NOMO-1 treated with dmso at 0.1 percent for 144 hours (cell line): ENCODE measurements at regions not wholly inside any gene's neighbourhood (a gene's known extent, or its start where the extent isn't known, plus 50 kb on each side); places are given as distances from the start of the nearest gene placed in this dataset.

Source experiments
- DNase-seq: peaks from one replicate; lab custom pipeline; 2025; ENCODE audit not compliant: unreplicated experiment; lab: John Stamatoyannopoulos, UW

DNA sequence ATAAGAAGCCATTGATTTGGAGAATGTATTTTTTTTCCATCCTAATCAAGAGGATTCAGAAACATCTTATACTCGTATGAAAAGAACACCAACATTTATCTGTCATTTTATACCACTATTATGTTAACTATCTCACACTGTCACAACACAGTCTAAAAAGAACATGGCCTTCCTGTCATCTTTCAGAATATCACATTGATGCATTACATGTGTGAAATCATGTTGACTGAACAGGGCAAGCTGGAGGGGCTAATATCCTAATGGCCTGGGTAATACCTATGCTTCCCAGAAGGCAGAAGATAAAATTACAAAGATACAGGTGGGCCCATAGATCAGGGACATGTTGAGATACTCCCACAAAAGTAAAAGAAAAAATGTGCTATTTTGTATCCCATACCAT lies 611.7 kb downstream of the STIM2 start:
- DNase-seq = no peak

DNA sequence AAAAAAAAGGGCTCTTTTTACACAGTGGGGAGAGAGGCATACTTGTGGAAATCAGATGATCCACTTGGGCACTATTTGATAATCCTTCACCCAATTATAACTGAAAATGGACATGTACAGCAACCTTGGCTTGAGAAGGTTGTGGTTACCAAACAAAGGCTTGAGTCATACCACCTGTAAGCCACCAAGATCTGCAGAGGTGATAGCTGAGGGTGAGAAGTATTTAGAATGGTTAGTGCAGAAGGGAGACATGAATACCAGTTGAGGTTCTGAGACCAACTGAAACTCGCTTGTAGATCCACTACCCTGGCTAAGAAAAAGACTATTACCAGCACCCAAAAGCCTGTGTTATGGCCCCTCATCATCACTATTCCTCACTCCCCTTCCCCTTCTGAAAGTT lies 614.0 kb downstream of the STIM2 start:
- no peak for DNase-seq

DNA sequence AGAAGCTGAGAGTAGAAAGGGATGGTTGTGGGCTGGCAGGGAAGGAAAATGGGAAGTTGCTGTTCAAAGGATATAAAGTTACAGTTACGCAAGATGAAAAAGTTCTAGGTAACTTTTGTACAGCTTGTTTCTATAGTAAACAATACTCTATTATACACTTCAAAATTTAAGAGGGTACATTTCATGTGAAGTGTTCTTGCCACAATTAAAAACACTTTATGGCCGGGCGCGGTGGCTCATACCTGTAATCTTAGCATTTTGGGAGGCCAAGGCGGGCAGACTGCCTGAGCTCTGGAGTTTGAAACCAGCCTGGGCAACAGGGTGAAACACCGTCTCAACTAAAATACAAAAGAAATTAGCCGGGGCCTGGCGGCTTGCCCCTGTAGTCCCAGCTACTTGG lies 623.6 kb downstream of the STIM2 start:
- no peak for DNase-seq

DNA sequence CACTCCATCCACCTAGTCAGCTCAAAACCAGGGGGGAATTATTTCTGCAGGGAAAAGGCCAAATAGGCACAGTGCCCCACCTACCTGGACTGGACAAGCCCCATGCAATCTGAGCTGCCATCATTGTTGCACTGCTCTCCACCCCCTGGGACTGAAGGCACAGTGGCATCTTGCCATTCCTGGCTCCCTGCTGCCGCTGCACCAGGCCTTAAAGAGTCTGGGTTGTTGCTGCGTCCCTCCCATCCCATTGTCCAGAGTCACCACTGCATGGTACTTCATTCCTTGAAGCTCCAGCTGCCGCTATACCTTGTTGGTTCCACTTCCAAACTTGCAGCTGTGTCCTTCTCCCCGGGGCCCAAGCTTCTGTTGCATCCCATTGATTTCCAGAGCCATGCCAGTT lies 629.7 kb downstream of the STIM2 start:
- DNase-seq = no peak

DNA sequence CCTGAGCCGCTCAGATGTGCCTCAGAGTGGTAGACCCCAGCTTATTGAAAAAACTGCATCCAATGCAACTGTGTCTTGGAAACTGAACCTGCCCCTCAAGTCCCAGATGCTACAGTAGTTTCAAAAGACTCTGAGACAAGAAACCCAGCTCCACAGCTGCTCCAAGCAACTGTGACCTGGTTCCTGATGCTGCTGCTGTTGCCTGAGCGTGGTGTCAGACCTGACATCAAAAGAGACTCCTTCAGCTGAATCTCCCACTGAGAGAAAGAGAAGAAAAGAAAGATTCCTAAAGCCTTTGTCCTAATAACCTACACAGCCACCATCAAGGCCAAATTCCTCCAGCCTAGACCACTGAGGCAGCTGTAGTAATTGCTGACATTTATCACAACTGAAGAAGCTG lies 630.1 kb downstream of the STIM2 start:
- no peak for DNase-seq

DNA sequence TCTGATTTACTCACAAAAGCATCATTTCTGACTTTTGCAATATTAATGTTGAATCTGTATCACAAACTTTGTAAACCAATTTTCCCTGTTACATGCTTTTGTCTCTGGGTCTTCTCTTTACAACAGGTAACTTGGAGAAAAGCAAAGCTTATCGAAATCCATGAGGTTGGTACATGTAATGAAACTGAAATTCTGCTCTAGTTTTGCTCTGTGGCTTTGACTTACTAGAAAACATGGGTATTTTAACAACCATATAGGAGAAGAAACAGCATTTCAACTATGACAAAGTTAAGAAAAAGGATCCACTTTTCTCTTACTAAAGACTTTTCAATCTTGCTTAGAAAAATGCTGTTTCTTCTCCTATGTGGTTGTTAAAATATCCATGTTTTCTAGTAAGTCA lies 645.8 kb downstream of the STIM2 start:
- DNase-seq = no peak

DNA sequence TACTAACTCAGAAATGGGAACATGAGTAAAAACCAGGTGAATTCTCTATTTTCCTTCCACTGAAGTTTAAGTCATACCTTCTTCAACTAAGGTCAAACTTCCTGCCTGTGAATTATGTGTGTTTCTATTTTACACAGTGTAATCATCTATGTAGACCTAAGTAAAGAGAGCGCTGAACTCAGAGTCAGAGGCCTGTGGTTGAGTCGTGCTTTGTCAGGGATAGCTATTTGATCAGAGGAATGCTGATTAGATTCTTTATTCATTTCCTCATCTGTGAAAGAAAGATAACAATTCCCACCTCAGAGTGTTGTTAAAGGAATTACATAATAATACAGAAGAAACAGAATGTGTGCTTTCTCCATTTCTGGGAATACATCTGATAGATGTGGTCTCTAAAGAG lies 654.1 kb downstream of the STIM2 start:
- DNase-seq = no peak

DNA sequence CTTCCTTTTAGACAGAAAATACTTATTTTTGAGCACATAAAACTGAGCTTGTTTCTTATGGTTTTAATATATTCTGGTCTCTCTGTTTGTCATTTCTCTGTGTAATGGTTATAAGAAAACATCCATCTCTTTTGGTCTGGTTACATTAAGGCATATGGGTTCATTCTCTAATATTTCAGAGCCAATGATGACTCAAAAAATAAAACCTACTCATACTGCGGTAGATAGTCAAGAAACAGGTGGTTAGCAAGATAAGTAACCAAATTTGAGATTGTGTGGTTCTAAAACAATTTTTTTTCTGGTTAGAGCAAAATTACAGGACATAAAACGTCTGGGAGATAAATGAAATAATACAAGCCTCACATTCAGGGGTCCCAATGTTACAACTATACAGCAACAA lies 654.5 kb downstream of the STIM2 start:
- DNase-seq = no peak

DNA sequence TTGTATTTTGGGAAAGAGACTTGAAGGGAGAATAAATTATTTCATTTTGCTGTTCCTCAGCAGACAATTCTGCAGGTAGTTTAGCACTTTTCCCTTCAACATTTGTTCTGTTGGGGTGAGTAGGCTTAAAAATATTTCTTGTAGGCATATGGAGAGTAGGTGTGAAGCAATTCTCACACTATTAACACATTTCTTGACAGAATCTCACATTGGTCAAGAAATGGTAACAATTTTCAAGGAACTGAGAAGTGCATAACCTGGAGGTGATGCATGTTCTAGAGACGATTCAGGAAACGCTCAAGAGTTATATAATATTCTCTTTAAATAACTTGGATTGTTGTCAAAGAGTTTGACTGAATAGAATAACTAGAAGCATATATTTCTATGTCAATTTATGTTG lies 658.2 kb downstream of the STIM2 start:
- DNase-seq = no peak

DNA sequence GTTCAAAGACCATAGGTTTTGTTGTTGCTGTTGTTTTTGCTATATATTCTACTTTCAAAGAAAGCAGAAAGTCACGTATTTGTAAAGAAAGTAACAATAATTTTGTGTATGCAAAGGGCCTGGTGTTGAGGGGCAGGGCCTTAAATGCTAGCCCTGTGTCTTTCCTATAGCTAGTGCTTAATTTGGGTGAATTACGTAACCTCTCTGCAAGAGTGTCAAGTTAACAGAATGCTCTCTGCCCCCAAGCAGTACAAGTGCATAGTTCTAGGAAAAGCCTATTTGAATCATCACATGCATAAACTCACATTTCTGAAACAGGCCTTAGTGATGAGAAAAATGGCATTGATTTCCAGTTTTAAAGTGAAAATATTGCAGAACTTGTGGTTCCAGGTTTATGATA lies 663.6 kb downstream of the STIM2 start:
- no peak for DNase-seq

DNA sequence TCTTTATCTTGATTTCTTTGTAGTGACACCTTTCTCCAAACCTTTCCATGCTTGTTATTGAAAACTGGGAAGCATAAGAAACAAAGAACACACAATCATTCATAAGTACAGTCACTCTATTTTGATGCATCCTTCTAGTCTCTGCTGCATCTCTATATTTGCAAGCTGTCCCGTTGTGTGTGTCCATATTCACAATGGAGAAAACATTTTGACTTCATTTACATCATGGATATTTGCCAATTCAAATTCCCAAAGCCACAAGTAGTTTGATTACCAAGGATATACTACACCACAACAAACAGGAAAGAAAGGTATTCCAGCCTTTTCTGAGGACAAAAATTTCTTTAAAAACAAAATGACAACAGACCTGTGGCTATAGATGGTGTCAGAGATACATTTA lies 673.8 kb downstream of the STIM2 start:
- no peak for DNase-seq

DNA sequence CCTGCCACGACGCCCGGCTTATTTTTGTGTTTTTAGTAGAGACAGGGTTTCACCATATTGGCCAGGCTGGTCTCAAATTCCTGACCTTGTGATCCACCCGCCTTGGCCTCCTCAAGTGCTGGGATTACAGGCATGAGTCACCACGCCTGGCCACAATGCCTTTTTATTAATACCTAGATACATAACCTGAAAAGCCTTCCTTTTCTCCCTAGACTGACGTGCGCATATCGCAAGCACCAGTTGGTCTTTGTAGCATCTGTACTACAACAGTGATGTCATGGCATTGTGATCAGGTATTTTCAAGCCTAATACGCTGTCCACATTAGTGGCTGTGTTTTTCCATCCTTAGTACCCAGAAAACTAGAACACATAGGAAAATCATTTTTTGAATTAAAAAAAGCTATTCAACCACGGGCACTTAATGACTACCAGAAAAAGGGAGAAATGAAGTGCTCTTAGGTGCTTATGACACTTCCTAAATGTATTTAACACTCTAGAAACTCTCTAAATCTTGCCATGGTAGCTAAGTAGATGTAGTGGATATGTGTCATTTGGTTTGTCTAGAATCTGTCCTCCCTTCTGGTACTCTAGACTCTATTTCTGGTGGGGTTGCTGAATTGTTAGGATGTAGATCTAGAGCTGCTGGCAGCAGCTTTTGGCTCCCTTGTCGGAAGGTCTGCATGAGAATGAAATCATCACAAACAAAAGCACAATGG lies 707.8 kb downstream of the STIM2 start:
- DNase-seq = no peak

DNA sequence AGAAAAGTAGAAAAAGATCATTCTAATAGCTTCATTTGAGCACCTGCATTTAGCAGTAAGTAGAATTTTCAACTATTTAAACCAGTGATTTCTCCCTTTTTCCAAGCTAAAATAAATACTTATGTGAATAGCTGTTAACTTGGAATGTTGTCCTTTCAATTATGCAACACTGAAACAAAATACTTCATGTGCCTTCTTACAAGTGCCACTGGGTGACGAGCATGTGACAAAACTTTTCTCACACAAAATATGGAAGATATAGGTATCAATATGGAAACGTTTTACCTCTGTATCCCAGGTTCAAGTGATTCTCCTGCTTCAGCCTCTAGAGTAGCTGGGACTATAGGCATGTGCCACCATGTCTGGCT lies 708.3 kb downstream of the STIM2 start:
- DNase-seq = no peak

DNA sequence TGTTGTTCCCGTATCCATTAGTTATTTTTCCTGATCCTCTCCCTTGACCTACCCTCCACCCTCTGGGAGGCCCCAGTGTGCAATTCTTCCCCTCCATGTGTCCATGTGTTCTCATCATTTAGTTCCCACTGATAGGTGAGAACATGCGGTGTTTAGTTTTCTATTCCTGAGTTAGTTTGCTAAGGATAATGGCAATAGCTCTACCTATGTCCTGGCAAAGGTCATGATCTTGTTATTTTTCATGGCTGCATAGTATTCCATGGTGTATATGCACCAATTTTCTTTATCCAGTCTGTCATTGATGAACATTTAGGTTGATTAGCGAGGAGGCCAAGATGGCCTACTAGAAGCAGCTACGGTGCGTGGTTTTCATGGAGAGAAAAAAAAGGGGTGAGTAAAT lies 714.1 kb downstream of the STIM2 start:
- no peak for DNase-seq

DNA sequence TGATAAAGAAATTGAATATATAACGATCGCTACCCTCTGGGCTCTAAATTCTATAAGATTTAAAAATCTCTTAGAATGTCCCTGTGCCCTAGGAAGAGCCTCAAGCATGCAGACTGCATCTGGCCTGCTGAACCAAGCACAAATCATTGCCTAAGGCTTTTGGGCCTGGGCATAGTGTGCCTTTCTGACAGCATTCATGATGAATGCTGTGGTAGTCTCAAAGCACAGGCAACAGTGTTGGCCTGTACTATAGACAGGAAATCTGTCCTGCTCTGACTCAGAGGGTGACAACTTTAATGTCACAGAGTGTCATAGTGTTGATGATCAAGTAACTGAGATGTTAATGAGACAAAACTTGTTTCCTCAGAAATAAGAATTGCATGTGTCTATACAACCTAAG lies 717.3 kb downstream of the STIM2 start:
- DNase-seq = no peak

DNA sequence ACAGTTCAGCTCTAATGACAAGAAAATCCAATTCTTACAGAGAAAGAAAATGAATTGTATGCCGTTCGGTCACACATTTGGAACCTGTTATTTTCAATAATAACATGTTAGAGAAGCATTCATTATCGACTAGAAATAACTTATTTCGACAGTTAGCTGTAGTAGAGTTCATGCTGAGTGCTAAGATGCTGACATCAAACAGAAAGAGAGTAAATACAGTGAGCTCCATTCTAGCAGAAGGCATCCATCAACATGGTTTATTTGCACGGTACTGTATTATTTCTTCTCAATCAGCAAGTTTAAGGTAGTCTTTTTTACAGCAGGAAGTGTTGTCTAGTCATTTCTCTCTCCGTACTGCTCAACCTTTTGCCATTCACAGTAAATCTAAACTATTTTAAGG lies 732.1 kb downstream of the STIM2 start:
- no peak for DNase-seq

DNA sequence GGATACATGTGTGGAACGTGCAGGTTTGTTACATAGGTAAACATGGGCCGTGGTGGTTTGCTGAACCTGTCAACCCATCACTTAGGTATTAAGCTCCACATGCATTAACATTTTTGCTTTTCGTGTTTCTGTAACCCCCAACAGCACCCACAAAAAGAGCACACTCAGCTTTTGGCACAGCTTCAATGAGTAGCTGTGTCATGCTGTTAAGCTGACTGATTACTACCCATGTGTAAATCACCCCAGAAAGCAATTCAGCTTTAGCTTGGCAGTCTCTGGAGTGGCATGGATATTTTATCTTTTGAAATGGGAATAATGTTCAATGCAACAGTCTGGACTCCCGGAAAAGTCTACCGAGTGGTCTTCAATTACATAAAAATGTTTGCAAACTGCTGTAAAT lies 734.3 kb downstream of the STIM2 start:
- DNase-seq = no peak

DNA sequence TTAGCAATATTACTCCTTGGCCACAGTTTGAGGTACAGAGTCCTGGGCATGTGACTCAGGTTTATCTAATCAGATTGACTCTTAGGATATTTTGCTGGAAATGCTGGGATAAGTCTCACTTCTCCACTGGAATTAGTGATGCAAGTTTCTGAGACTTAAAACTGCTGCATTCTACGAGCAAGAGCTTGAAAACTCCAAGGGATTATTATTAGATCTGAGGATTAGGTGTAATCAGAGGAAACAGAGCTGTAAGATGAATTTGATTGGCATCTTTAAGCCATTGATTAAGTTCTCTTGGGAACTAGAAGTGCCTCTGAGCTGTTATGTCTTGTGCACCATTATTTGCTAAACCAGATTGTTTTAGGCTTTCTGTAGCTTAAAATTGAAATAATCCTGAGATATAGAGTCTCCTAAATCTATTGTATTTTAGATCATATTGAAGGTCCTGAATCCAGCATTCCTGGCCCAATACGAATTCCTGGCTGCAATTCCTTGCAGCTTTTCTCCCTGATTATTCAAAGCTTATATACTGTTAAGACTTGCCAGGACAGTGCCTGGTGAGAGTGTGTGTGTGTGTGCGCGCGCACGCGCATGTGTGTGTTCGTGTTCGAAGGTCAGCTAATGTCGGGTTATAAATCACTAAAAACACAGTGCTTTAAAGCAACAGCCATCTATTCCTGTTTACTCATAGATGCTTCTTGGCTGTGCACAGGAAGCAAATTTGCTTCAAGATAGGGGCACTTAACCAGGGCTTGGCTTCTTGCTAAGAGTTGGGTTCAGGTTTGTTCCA lies 735.1 kb downstream of the STIM2 start:
- no peak for DNase-seq

DNA sequence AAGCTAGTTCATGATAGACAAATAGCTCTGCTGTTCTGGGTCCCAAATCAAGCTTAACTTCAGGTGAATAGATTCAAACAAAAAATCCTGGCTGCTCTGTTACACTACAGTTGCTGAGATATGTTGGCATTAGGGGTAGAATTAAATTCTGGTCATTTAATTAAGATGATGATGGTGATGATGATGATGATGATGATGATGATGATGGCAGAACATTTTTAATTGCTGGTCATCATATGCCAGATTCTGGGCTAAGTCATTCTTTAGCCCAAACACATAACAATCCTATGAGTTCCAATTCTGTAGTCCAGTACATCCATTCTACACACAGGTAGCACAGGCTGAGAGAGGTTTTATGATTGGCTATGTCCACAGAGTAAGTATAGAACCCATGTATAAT lies 741.5 kb downstream of the STIM2 start:
- no peak for DNase-seq

DNA sequence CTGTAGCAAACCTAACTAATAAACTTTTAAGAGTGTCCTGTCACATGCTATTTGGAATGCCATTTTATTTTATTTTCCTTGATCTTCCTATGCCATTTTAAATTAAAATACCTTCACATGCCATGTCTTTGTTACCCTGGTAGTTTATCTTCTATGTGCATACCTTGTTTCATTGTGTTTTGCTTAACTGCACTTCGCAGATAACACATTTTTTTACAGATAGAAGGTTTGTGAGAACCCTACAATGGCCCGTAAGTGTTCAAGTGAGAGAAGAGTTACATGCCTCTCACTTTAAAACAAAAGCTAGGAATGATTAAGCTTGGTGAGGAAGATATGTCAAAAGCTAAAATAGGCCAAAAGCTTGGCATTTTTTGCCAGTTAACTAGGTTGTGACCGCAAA lies 744.1 kb downstream of the STIM2 start:
- DNase-seq = no peak

DNA sequence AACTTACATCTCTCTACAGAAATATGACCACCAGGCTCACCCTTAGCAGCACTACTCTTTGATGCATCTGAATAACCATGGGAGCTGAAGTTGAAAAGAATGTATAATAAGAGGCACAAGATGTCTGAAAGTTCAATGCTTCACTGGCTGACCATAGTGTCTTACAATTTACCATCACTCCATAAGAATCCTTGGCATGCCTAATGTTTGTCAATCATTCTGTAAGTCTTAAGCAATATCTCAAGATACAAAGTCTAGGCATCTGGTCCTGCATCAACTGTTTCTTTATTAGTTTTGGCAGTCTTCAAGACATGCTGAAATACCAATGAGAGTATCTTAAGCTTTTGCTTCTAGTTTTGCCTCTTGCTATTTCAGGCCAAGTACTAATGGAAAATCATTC lies 755.5 kb downstream of the STIM2 start:
- no peak for DNase-seq

DNA sequence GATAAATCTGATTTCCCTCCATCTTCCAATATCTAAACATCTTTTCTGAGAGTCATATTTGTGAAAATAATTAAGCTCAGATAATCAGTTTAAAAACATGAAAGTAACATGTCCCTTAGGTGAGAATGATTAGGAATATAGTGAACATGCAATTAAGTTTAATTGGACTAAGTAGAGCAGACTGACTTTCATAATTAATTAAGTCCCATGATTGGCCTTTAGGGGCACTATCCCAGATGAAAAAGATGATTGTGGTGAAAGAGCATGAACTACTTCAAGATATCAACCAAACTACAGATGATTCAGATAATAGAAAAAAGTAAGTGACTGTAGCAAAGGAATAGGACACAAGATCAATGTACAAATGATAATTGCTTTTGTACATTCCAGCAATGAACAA lies 758.8 kb downstream of the STIM2 start:
- no peak for DNase-seq

DNA sequence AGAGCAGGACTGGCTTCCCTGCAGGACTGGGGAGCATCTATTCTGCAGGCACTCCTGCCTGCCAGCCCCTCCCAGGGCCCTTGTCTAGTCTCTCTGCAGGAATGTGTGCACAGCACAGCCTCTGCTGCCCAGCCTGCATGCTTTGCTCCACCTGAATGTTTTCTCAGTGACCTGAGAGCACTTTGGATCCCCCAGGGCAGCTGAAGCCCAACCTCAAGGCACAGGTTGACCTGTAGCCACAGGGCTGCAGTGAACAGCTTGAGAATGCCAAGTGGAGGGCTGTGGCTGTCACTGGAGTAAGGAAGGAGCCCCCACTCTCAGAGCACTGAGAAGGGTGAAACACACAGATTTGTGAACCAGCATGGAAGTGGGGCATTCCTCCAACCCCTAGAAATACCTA lies 760.2 kb downstream of the STIM2 start:
- no peak for DNase-seq
